Neural progenitor cell (in vitro differentiated cells): ENCODE measurements at regions not wholly inside any gene's neighbourhood (a gene's known extent, or its start where the extent isn't known, plus 50 kb on each side); places are given as distances from the start of the nearest gene placed in this dataset.

Experiments used
- DNase-seq: peaks from one replicate; pipeline ENCODE4 v3.0.0-alpha.2; 2016; ENCODE audit warnings: low spot score
- H2AFZ ChIP-seq: fragments of 200-600 bp; sonication (generic); replicated peaks from 2 replicates; pipeline ENCODE4 v1.6.1; 2016; ENCODE audit warnings: antibody characterized with exemption
- H3F3A ChIP-seq: fragments of 200-600 bp; sonication (generic); 2 replicates; pipeline ENCODE4 v1.6.1; 2016; ENCODE audit warnings: antibody characterized with exemption, low read depth
- H3K27ac ChIP-seq: fragments of 200-600 bp; sonication (generic); 2 replicates; pipeline ENCODE4 v1.5.1; 2016; ENCODE audit warnings: mild to moderate bottlenecking
- H3K27me3 ChIP-seq: fragments of 200-600 bp; sonication (generic); 2 replicates; pipeline ENCODE4 v1.6.1; 2016; ENCODE audit warnings: mild to moderate bottlenecking, moderate library complexity
- H3K36me3 ChIP-seq: fragments of 200-600 bp; sonication (generic); 2 replicates; pipeline ENCODE4 v1.5.1; 2016
- H3K4me1 ChIP-seq: fragments of 200-600 bp; sonication (generic); 2 replicates; pipeline ENCODE4 v1.6.1; 2016; ENCODE audit warnings: mixed run types
- H3K4me2 ChIP-seq: fragments of 200-600 bp; sonication (generic); 2 replicates; pipeline ENCODE4 v1.6.1; 2016
- H3K4me3 ChIP-seq: fragments of 200-600 bp; sonication (generic); 2 replicates; pipeline ENCODE4 v1.5.1; 2016
- H3K79me2 ChIP-seq: fragments of 200-600 bp; sonication (generic); 2 replicates; pipeline ENCODE4 v1.6.1; 2016; ENCODE audit warnings: low read depth
- H3K9ac ChIP-seq: fragments of 200-600 bp; sonication (generic); 2 replicates; pipeline ENCODE4 v1.6.1; 2016
- H3K9me3 ChIP-seq: fragments of 200-600 bp; sonication (generic); 2 replicates; pipeline ENCODE4 v1.5.1; 2016; ENCODE audit warnings: low read depth
- H4K20me1 ChIP-seq: fragments of 200-600 bp; sonication (generic); 2 replicates; pipeline ENCODE4 v1.6.1; 2016; ENCODE audit warnings: low read depth
- H3K27ac Mint-ChIP-seq: 3 replicates; pipeline ENCODE4 v1.8.0; 2021; ENCODE audit warnings: mixed read lengths
- H3K27me3 Mint-ChIP-seq: 2 replicates; pipeline ENCODE4 v1.8.0; 2022; ENCODE audit warnings: low read depth, mild to moderate bottlenecking, inconsistent platforms, moderate library complexity, mixed read lengths; ENCODE audit not compliant: insufficient read depth
- H3K36me3 Mint-ChIP-seq: 3 replicates; pipeline ENCODE4 v1.8.0; 2021; ENCODE audit warnings: mixed read lengths
- H3K4me1 Mint-ChIP-seq: 3 replicates; pipeline ENCODE4 v1.8.0; 2021; ENCODE audit warnings: mixed read lengths
- H3K4me3 Mint-ChIP-seq: 3 replicates; pipeline ENCODE4 v1.8.0; 2021; ENCODE audit warnings: mild to moderate bottlenecking, moderate library complexity, mixed read lengths
- H3K9me3 Mint-ChIP-seq: 3 replicates; pipeline ENCODE4 v1.8.0; 2020; ENCODE audit warnings: mixed read lengths
- EZH2 ChIP-seq: fragments of 200-600 bp; sonication (generic); IDR thresholded peaks from 2 replicates; pipeline ENCODE4 v1.6.1; 2017; ENCODE audit warnings: antibody characterized with exemption, mild to moderate bottlenecking, moderate library complexity
- EZH2phosphoT487 ChIP-seq: fragments of 200-600 bp; sonication (generic); IDR thresholded peaks from 2 replicates; pipeline ENCODE4 v1.6.1; 2017; ENCODE audit warnings: antibody characterized with exemption
- TF ChIP-seq, protein P1 (sequence below): fragments of 200-600 bp; sonication (generic); IDR thresholded peaks from 2 replicates; pipeline ENCODE4 v1.5.1; 2017; ENCODE audit warnings: antibody characterized with exemption, mild to moderate bottlenecking

DNA sequence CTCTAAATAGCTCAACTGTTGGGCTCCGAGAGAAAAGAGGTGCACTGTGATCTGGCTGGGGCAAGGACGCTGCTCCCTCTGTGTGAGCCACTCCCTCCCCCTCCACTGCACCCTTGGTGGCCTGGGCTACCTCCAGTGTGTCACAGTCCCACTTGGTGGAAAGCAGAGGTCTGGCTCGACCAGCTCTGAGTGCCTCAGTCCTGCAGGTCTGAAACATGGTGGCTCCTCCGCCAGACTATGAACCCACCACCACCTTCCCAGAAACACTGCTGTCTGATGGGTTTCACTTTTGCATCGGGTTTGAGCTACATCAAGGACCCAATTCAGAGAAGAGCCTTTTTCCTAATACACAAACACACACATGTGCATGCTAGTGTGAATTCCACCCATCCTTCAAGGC, 500.1 kb downstream of the RPS24 start:
- no peaks in the 10 kb centered on the region for H3K4me1 ChIP-seq
- DNase-seq: no peak
- Mint-ChIP-seq H3K9me3 (peaks cover 10% of the 10 kb centered on the region), H3K27ac (no peak overlapping the region), H3K4me1 (peaks cover 18% of the 10 kb centered on the region), H3K27me3 (peaks cover 4% of the 10 kb centered on the region), H3K36me3 (no peaks in the 10 kb centered on the region), H3K4me3 (no peak overlapping the region)
- H3F3A ChIP-seq: no peaks in the 10 kb centered on the region
- H3K4me2 ChIP-seq: no peak overlapping the region
- H3K79me2 ChIP-seq: no peaks in the 10 kb centered on the region
- H3K4me3 ChIP-seq: no peak overlapping the region
- H4K20me1 ChIP-seq: no peaks in the 10 kb centered on the region
- H3K27me3 ChIP-seq: no peaks in the 10 kb centered on the region
- H3K9me3 ChIP-seq: no peaks in the 10 kb centered on the region
- H3K27ac ChIP-seq: no peak overlapping the region
- H3K36me3 ChIP-seq: no peaks in the 10 kb centered on the region
- H3K9ac ChIP-seq: no peak overlapping the region
- no peak overlapping the region for H2AFZ ChIP-seq
- TF ChIP-seq EZH2: no peak
- no peak for TF ChIP-seq EZH2phosphoT487
- TF ChIP-seq, protein P1, sequence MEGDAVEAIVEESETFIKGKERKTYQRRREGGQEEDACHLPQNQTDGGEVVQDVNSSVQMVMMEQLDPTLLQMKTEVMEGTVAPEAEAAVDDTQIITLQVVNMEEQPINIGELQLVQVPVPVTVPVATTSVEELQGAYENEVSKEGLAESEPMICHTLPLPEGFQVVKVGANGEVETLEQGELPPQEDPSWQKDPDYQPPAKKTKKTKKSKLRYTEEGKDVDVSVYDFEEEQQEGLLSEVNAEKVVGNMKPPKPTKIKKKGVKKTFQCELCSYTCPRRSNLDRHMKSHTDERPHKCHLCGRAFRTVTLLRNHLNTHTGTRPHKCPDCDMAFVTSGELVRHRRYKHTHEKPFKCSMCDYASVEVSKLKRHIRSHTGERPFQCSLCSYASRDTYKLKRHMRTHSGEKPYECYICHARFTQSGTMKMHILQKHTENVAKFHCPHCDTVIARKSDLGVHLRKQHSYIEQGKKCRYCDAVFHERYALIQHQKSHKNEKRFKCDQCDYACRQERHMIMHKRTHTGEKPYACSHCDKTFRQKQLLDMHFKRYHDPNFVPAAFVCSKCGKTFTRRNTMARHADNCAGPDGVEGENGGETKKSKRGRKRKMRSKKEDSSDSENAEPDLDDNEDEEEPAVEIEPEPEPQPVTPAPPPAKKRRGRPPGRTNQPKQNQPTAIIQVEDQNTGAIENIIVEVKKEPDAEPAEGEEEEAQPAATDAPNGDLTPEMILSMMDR: no peak

DNA sequence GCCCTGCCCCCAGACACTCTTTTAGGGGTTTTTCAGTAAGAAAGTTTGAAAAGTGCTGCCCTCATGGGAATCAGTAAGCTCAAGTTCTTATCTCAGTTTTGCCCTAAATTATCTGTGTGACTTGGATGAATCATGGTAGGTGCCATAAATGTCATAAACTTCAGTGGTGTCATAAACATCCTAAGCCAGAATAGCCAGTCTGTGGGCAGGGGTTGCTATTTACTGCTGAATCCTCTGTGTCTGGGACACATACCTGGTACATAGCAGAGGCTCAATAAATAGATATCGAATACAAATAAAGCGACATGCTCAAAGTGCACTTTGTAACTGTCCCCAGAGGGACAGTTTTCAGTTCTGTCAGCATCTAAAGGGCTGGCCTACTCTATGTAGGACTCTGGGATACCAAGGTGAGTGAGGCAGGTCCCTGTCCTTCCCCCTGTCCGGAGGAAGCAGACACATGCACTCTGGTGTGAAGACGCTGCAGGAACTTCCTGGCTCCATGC, 502.1 kb downstream of the RPS24 start:
- H3K4me2 ChIP-seq: no peak overlapping the region
- no peak overlapping the region for H3K4me3 Mint-ChIP-seq

DNA sequence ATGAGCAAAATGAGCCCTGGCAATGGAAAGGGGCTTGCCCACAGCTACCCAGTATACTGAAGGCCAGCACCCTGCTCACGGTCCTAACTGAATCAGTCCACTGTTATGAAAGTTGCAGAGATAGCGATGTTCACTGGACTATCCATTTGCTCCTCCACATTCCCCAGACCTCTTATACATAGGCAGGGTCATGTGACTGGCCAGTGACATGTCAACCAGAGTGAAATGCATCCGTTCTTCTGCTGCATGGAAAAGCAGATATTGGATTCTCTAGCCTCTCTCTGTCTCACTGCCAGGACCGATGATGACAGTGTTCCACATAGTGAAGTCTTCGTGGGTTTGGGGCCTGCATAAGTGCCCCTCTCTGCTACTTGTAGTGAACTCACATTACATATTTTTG, 503.4 kb downstream of the RPS24 start:
- no peaks in the 10 kb centered on the region for H4K20me1 ChIP-seq
- TF ChIP-seq EZH2phosphoT487 (no peak), EZH2 (no peak)
- TF ChIP-seq, protein P1: no peak
- H3F3A ChIP-seq: no peaks in the 10 kb centered on the region
- no peaks in the 10 kb centered on the region for H3K79me2 ChIP-seq
- Mint-ChIP-seq H3K36me3 (no peaks in the 10 kb centered on the region), H3K4me1 (peaks cover 41% of the 10 kb centered on the region), H3K4me3 (no peak overlapping the region), H3K27me3 (peaks cover 4% of the 10 kb centered on the region), H3K27ac (no peak overlapping the region), H3K9me3 (peaks cover 4% of the 10 kb centered on the region)
- H3K4me3 ChIP-seq: no peak overlapping the region
- H3K27ac ChIP-seq: no peak overlapping the region
- H3K9ac ChIP-seq: no peak overlapping the region
- H2AFZ ChIP-seq: no peak overlapping the region
- no peaks in the 10 kb centered on the region for H3K27me3 ChIP-seq
- no peaks in the 10 kb centered on the region for H3K36me3 ChIP-seq
- H3K9me3 ChIP-seq: no peaks in the 10 kb centered on the region
- no peaks in the 10 kb centered on the region for H3K4me1 ChIP-seq
- DNase-seq: no peak
- no peak overlapping the region for H3K4me2 ChIP-seq

More for the DNA sequence above, 502.1 kb downstream of the RPS24 start:
- no peak for DNase-seq
- no peaks in the 10 kb centered on the region for H3K36me3 ChIP-seq
- H3K4me1 ChIP-seq: no peaks in the 10 kb centered on the region
- no peaks in the 10 kb centered on the region for H4K20me1 ChIP-seq
- peaks cover 29% of the 10 kb centered on the region for H3K4me1 Mint-ChIP-seq
- no peaks in the 10 kb centered on the region for H3K9me3 ChIP-seq
- peaks cover 7% of the 10 kb centered on the region for H3K27me3 Mint-ChIP-seq
- TF ChIP-seq EZH2phosphoT487 (no peak), EZH2 (no peak)
- TF ChIP-seq, protein P1: no peak
- H2AFZ ChIP-seq: no peak overlapping the region
- no peaks in the 10 kb centered on the region for H3K79me2 ChIP-seq
- no peak overlapping the region for H3K27ac ChIP-seq
- no peaks in the 10 kb centered on the region for H3F3A ChIP-seq
- H3K27me3 ChIP-seq: no peaks in the 10 kb centered on the region
- peaks cover 10% of the 10 kb centered on the region for H3K9me3 Mint-ChIP-seq
- no peaks in the 10 kb centered on the region for H3K36me3 Mint-ChIP-seq
- no peak overlapping the region for H3K27ac Mint-ChIP-seq
- H3K4me3 ChIP-seq: no peak overlapping the region
- H3K9ac ChIP-seq: no peak overlapping the region
